Activated T-cell treated with anti-CD3 and anti-CD28 coated beads, Interleukin-2, amount 50 U/mL, for 24 hours (primary cell): ENCODE measurements at regions not wholly inside any gene's neighbourhood (a gene's known extent, or its start where the extent isn't known, plus 50 kb on each side); places are given as distances from the start of the nearest gene placed in this dataset.

Source experiments
- DNase-seq: peaks from one replicate; pipeline ENCODE4 v3.0.0-alpha.2; 2020
- H3K27ac Mint-ChIP-seq: 2 replicates; pipeline ENCODE4 v1.8.0; 2020; ENCODE audit warnings: mild to moderate bottlenecking, mixed read lengths
- H3K27me3 Mint-ChIP-seq: 2 replicates; pipeline ENCODE4 v1.8.0; 2020; ENCODE audit warnings: mixed read lengths
- H3K36me3 Mint-ChIP-seq: 2 replicates; pipeline ENCODE4 v1.8.0; 2020; ENCODE audit warnings: low read depth, mixed read lengths
- H3K4me1 Mint-ChIP-seq: 2 replicates; pipeline ENCODE4 v1.8.0; 2020; ENCODE audit warnings: low read depth, mixed read lengths
- H3K4me3 Mint-ChIP-seq: 2 replicates; pipeline ENCODE4 v1.8.0; 2020; ENCODE audit warnings: mild to moderate bottlenecking, moderate library complexity, mixed read lengths
- H3K9me3 Mint-ChIP-seq: 2 replicates; pipeline ENCODE4 v1.8.0; 2020; ENCODE audit warnings: mixed read lengths

DNA sequence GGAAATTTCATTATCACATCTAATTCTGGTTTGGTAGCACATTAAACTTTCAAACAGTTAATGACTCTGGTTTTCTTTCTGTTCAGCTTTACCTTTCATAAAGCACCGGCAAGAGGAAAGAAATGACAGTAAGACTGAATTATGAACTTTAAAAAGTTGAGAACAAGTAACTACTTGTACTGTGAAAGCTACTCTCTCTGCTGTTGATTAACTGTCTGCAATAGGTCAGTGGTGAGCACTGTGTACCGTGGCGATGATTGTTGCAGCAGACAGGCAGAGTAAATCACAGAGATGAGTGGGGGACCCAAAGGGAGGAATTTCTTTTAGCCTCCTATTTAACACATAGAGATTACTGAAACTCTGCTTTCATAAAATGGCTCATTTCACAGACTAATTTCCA is 74.0 kb upstream of the MEF2C start:
- Mint-ChIP-seq H3K9me3 (no peaks in the 10 kb centered on the region), H3K27ac (no peak overlapping the region), H3K4me1 (no peaks in the 10 kb centered on the region), H3K36me3 (no peaks in the 10 kb centered on the region), H3K27me3 (peaks cover 4% of the 10 kb centered on the region), H3K4me3 (no peak overlapping the region)
- DNase-seq = no peak

DNA sequence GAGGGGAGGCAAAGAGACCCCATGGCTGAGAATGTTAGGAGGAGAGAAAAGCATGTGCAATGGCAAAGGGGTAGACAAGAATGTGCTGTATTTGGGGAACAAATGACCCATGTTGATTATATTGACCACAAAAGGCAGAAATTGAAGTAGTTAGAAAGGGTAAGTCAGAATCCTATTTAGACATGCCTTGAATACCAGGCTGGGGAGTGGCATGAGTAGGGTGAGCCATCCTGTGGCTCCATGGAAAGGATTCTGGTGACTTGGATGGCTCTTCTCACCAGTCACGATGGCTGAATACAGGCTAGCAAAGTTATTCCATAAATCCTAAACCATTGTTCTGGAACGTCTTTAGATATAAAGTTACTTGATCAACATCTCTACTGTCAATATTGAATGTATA is 73.4 kb upstream of the MEF2C start:
- no peaks in the 10 kb centered on the region for H3K4me1 Mint-ChIP-seq
- DNase-seq = no peak
- H3K27ac Mint-ChIP-seq = no peak overlapping the region
- no peaks in the 10 kb centered on the region for H3K36me3 Mint-ChIP-seq
- H3K4me3 Mint-ChIP-seq = no peak overlapping the region
- H3K27me3 Mint-ChIP-seq = peaks cover 4% of the 10 kb centered on the region
- no peaks in the 10 kb centered on the region for H3K9me3 Mint-ChIP-seq

DNA sequence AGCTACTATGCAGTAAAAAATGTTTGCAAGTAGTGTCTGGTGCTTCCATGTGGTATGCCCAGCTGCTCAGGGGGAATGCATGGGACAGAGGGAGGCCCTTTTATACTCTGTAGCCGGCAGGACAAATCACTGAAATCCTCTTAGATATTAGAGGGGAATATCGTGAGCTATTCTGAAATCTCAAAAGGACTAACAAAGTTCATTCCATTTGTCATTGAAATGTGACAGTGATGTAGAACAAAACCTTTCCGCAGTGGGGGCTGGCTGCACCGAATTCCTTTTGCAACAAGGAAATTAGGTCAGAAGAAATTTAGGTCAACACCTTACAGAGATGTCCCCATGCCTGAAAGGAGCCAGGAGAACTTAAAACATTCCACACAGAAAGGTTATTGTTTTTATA is 72.4 kb upstream of the MEF2C start:
- no peak for DNase-seq
- peaks cover 4% of the 10 kb centered on the region for H3K27me3 Mint-ChIP-seq
- H3K4me3 Mint-ChIP-seq = no peak overlapping the region

GRCh38 chr5:88954511-88954910 is 71.5 kb upstream of the MEF2C start:
- Mint-ChIP-seq H3K9me3 (no peaks in the 10 kb centered on the region), H3K4me3 (no peak overlapping the region), H3K4me1 (no peaks in the 10 kb centered on the region), H3K27ac (no peak overlapping the region), H3K36me3 (no peaks in the 10 kb centered on the region), H3K27me3 (peaks cover 4% of the 10 kb centered on the region)
- no peak for DNase-seq

More for the DNA sequence above, 72.4 kb upstream of the MEF2C start:
- H3K4me1 Mint-ChIP-seq = no peaks in the 10 kb centered on the region
- no peaks in the 10 kb centered on the region for H3K36me3 Mint-ChIP-seq
- no peak overlapping the region for H3K27ac Mint-ChIP-seq
- H3K9me3 Mint-ChIP-seq = no peaks in the 10 kb centered on the region

DNA sequence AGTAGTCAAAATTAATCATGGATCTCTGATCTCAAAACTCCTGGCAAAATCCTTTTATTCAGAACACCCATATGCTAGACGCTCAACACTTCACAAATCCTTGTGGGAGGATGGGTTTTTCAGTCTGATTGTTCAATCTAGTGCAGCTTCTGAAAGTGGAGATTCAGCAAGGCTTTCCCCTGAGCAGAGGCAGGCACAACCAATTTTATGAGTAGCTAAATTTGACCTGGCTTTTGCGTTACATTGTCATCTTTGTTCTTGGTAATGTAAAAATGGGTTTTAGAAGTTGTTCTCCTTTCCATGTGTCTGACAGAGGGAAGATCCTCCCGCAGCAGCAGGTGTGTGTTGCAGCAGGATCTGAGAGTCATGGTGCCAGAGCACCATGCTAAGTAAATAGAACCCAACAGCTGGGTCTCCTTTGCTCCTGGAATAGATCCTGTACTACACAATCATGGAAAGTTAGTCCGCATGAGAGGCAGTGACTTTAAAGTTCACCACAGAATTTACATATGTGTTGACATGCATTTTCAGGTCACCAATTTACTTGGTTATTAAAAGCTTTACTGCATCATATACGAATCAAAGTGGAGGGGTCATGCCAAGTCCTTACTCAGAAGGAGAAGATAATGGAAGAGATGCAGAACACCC is 70.1 kb upstream of the MEF2C start:
- Mint-ChIP-seq H3K27me3 (peaks cover 4% of the 10 kb centered on the region), H3K27ac (no peak overlapping the region), H3K4me3 (no peak overlapping the region), H3K4me1 (no peaks in the 10 kb centered on the region), H3K9me3 (no peaks in the 10 kb centered on the region), H3K36me3 (no peaks in the 10 kb centered on the region)
- DNase-seq = no peak

- Mint-ChIP-seq H3K27me3 (peaks cover 4% of the 10 kb centered on the region), H3K36me3 (no peaks in the 10 kb centered on the region), H3K27ac (no peak overlapping the region), H3K9me3 (no peaks in the 10 kb centered on the region), H3K4me3 (no peak overlapping the region), H3K4me1 (no peaks in the 10 kb centered on the region)
- DNase-seq = no peak
Observed at GRCh38 chr5:88952344-88952743, 69.4 kb upstream of the MEF2C start.

DNA sequence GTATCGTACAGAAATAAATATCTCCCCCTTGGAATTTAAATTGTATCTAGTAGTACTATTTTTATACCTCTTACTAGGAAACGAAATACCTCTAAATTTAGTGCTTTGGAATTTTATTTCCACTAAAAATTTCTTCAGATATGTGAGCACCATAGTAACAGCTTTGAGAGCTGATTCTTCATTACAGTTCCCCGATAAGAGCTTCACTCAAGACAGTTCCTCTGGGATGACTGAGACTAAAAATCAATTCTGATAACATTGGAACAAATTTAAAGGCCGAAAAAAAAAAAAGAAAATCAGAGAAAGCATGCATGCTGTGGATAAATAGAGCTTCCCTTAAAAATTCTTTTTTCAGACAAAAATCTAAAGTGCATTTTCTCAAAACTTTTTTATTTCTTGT is 68.5 kb upstream of the MEF2C start:
- Mint-ChIP-seq H3K27ac (no peak overlapping the region), H3K27me3 (peaks cover 4% of the 10 kb centered on the region), H3K4me3 (no peak overlapping the region), H3K36me3 (no peaks in the 10 kb centered on the region), H3K4me1 (no peaks in the 10 kb centered on the region), H3K9me3 (no peaks in the 10 kb centered on the region)
- DNase-seq = no peak

DNA sequence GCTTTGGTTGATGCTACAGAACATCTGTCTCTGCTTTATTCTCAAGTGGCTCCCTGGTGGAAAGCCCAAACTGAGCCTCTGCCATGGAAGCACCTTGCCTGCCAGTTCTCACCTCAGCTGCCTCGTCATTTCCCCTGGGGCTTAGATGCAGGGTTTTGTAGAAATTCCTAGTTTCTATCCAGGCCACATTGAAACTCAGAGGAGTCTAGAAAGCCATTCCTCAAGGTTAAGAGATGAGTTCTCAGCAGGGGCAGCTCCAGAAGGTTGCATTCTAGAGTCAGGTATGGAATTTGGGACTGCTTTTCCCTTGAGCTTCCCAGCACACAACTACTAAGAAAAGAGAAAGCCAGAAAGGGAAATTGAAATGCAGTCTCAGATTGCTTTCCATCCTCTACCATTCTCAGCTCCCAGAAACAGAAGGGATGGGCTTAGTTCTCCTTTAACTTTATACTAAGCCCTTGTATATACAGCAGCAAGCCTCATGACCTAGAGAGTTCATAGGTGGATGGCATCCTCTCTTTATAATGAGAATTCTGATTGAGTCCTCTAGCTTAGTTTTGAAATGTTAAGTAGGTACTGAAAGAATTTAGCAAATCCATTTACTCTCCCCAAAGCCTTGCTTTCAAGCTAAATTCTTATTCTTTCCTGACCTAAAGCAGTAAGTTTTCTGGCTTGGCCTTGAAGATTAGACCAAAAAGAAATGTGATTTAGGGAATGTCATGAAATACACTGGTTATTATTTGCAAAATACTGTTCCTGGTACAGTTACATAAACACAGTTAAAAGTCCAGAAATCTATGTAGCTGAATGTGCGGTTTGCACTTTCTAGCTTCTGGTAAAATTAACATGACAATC is 66.0 kb upstream of the MEF2C start:
- H3K4me1 Mint-ChIP-seq = no peaks in the 10 kb centered on the region
- no peak for DNase-seq
- H3K27ac Mint-ChIP-seq = no peak overlapping the region
- no peaks in the 10 kb centered on the region for H3K27me3 Mint-ChIP-seq
- no peaks in the 10 kb centered on the region for H3K36me3 Mint-ChIP-seq
- H3K9me3 Mint-ChIP-seq = no peaks in the 10 kb centered on the region
- no peak overlapping the region for H3K4me3 Mint-ChIP-seq

- Mint-ChIP-seq H3K4me1 (no peaks in the 10 kb centered on the region), H3K4me3 (no peak overlapping the region), H3K27me3 (no peaks in the 10 kb centered on the region), H3K9me3 (no peaks in the 10 kb centered on the region), H3K27ac (no peak overlapping the region), H3K36me3 (no peaks in the 10 kb centered on the region)
- DNase-seq = no peak
Observed at GRCh38 chr5:88944751-88945531, 62.0 kb upstream of the MEF2C start.

GRCh38 chr5:88941581-88941980 is 58.6 kb upstream of the MEF2C start:
- Mint-ChIP-seq H3K4me1 (no peaks in the 10 kb centered on the region), H3K27me3 (no peaks in the 10 kb centered on the region), H3K4me3 (no peak overlapping the region), H3K27ac (no peak overlapping the region), H3K36me3 (no peaks in the 10 kb centered on the region), H3K9me3 (no peaks in the 10 kb centered on the region)
- DNase-seq = no peak

GRCh38 chr5:88940713-88941112 is 57.7 kb upstream of the MEF2C start:
- Mint-ChIP-seq H3K4me1 (no peaks in the 10 kb centered on the region), H3K36me3 (no peaks in the 10 kb centered on the region), H3K27ac (no peak overlapping the region), H3K4me3 (no peak overlapping the region), H3K27me3 (no peaks in the 10 kb centered on the region), H3K9me3 (no peaks in the 10 kb centered on the region)
- DNase-seq = no peak

- no peak overlapping the region for H3K4me3 Mint-ChIP-seq
- H3K27me3 Mint-ChIP-seq = no peaks in the 10 kb centered on the region
- H3K4me1 Mint-ChIP-seq = no peaks in the 10 kb centered on the region
- H3K9me3 Mint-ChIP-seq = no peaks in the 10 kb centered on the region
- no peak overlapping the region for H3K27ac Mint-ChIP-seq
- no peaks in the 10 kb centered on the region for H3K36me3 Mint-ChIP-seq
- DNase-seq = no peak
Observed at GRCh38 chr5:88939300-88939699, 56.3 kb upstream of the MEF2C start.

DNA sequence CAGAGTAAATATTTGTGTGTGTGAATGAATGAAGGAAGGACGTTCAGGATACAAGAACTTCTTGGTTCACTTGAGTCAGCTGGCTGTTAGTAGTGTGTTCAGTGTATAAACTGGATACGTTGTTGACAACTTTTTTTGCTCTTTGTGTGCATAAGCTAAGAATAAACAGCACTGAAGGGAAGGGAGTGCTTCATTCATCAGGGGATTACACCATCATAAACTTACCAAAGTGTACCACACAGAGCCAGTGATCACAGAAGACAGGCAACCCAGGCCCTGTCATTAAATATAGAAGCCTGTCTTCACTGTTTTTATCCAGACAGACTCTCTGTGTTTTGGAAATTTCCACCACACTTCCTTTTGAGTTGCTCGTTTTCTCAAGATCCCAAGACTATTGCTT is 55.5 kb upstream of the MEF2C start:
- Mint-ChIP-seq H3K27ac (no peak overlapping the region), H3K27me3 (no peaks in the 10 kb centered on the region), H3K4me3 (no peak overlapping the region), H3K9me3 (no peaks in the 10 kb centered on the region), H3K4me1 (no peaks in the 10 kb centered on the region), H3K36me3 (no peaks in the 10 kb centered on the region)
- DNase-seq = no peak

DNA sequence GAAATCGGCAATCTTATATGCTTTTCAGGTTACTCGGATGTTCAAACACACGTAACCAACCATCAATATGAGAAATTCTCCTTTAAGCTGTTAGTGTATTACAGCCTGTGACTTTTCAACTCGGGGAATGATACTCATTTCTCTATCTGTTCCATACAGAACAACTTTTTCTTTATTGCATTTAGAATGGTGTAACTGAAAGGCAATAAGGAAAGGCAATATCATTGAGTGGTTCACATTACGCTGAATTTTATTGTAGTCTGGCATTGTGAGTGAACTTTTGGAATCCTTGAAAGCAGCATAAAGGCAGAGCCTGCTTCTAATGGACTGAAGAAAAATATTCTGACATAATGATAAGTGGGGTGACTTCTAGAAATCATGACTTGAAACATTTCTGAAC is 54.4 kb upstream of the MEF2C start:
- no peaks in the 10 kb centered on the region for H3K4me1 Mint-ChIP-seq
- H3K4me3 Mint-ChIP-seq = no peak overlapping the region
- H3K27me3 Mint-ChIP-seq = no peaks in the 10 kb centered on the region
- H3K9me3 Mint-ChIP-seq = no peaks in the 10 kb centered on the region
- no peaks in the 10 kb centered on the region for H3K36me3 Mint-ChIP-seq
- no peak for DNase-seq
- no peak overlapping the region for H3K27ac Mint-ChIP-seq

DNA sequence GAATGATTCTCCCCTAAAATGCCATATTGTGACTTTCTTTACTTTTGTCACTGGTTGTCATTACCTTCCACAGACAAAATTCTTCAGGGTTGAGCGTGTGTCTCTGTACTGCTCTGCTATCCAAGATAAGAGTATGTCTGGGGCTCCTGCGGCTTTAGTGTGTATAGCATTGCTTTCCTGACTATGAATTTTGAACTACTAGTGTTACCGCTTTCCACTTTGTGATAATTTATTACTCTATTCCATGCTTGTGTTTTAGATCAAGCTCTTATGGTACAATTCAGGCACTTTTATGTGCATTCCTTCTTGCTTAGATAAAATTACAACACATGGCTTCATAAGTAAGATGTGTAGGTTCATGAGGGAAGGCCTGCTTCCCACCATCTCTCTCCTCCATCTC is 51.5 kb upstream of the MEF2C start:
- Mint-ChIP-seq H3K27me3 (no peaks in the 10 kb centered on the region), H3K27ac (no peak overlapping the region), H3K36me3 (no peaks in the 10 kb centered on the region), H3K4me1 (no peaks in the 10 kb centered on the region), H3K4me3 (no peak overlapping the region), H3K9me3 (no peaks in the 10 kb centered on the region)
- no peak for DNase-seq
